HepG2 (cell line): ENCODE measurements at regions not wholly inside any gene's neighbourhood (a gene's known extent, or its start where the extent isn't known, plus 50 kb on each side); places are given as distances from the start of the nearest gene placed in this dataset.

ENCODE experiments used
- ATAC-seq: fragments of 200-7000 bp; cut with Tn5 transposase; 3 replicates; pipeline ENCODE4 v1.9.1; 2020; ENCODE audit warnings: mild to moderate bottlenecking, moderate library complexity
- BruUV-seq: library from RNA; stranded (reverse); fragments of 400-500 nt; replicated peaks from 2 replicates; lab custom pipeline; 2021; lab: Mats Ljungman, UMichigan
- CTCF ChIA-PET: fragments of 300-600 bp; formaldehyde crosslinking; extraction: SDS; loops from one replicate; lab custom pipeline; 2021; ENCODE audit warnings: low total read pairs, inconsistent platforms, low intra/inter-chr PET ratio; lab: Yijun Ruan, JAX
- POLR2A ChIA-PET: fragments of 350-600 bp; sonication (Branson Sonifier 250); formaldehyde crosslinking; loops from one replicate; lab custom pipeline; 2020; ENCODE audit warnings: antibody characterized with exemption, inconsistent platforms; lab: Yijun Ruan, JAX
- DNase-seq: peaks from one replicate; pipeline ENCODE4 v3.0.0-alpha.2; 2015; ENCODE audit warnings: low spot score
- FAIRE-seq: peaks from 3 replicates; lab custom pipeline; 2011; peaks lifted over from hg19 to GRCh38; lab: Jason Lieb, UNC
- H2AFZ ChIP-seq: one replicate; pipeline ENCODE4 v1.6.1; 2011; ENCODE audit warnings: low read length, inconsistent platforms
- H3K27ac ChIP-seq: fragments of 300-600 bp; 3 replicates; pipeline ENCODE4 v1.8.0; 2011; ENCODE audit warnings: mixed run types, mild to moderate bottlenecking, mixed read lengths, low read length, inconsistent platforms; ENCODE audit not compliant: insufficient read depth; ENCODE audit errors: extremely low read length
- H3K27me3 ChIP-seq, 2 experiments: fragments of 200-600 bp in 1 of 2; 2 replicates in 1 of 2; 3 replicates in 1 of 2; pipeline versions ENCODE4 v1.6.0 to v1.8.0; 2011; ENCODE audit warnings: low read length in 2 of 2, mild to moderate bottlenecking in 2 of 2, moderate library complexity in 2 of 2, inconsistent platforms in 1 of 2; ENCODE audit not compliant: insufficient read depth in 2 of 2, control insufficient read depth in 1 of 2
- H3K36me3 ChIP-seq, 2 experiments: fragments of 200-600 bp in 1 of 2; replicated peaks in 1 of 2; 2 replicates in 1 of 2; 3 replicates in 1 of 2; pipeline versions ENCODE4 v1.5.1 to v1.8.0; 2011; ENCODE audit warnings: low read length in 2 of 2, inconsistent platforms in 1 of 2; ENCODE audit not compliant: insufficient read depth in 2 of 2, control insufficient read depth in 1 of 2
- H3K4me1 ChIP-seq: 2 replicates; pipeline ENCODE4 v1.5.1; 2012; ENCODE audit warnings: low read length, inconsistent platforms; ENCODE audit not compliant: insufficient read depth
- H3K4me2 ChIP-seq: 2 replicates; pipeline ENCODE4 v1.6.0; 2011; ENCODE audit warnings: low read depth, low read length, inconsistent platforms
- H3K4me3 ChIP-seq, 3 experiments: fragments of 200-600 bp in 1 of 3; sonication (generic), shearing (Covaris generic) in 1 of 3; replicated peaks in 1 of 3; 2 replicates each; pipeline ENCODE4 v1.5.1; 2011 to 2016; ENCODE audit warnings: low read length in 3 of 3, inconsistent platforms in 2 of 3, low read depth in 2 of 3, mild to moderate bottlenecking in 2 of 3, control low read depth in 1 of 3, mixed read lengths in 1 of 3; ENCODE audit not compliant: insufficient read depth in 1 of 3
- H3K79me2 ChIP-seq: one replicate; pipeline ENCODE4 v1.6.1; 2011; ENCODE audit warnings: low read length, inconsistent platforms; ENCODE audit not compliant: insufficient read depth
- H3K9ac ChIP-seq: 2 replicates; pipeline ENCODE4 v1.6.0; 2011; ENCODE audit warnings: mild to moderate bottlenecking, low read depth, low read length, inconsistent platforms; ENCODE audit not compliant: insufficient read depth
- H3K9me3 ChIP-seq: 2 replicates; pipeline ENCODE4 v1.5.1; 2012; ENCODE audit warnings: mild to moderate bottlenecking, low read length
- H4K20me1 ChIP-seq: 2 replicates; pipeline ENCODE4 v1.6.0; 2011; ENCODE audit warnings: inconsistent platforms, mild to moderate bottlenecking, low read length, moderate library complexity; ENCODE audit not compliant: insufficient read depth
- SKIL ChIP-seq: sonication (generic); formaldehyde crosslinking; IDR thresholded peaks from 2 replicates; pipeline ENCODE4 v1.8.0; 2022; ENCODE audit warnings: missing genetic modification reagents, mild to moderate bottlenecking, moderate library complexity, borderline replicate concordance
- SOX6 ChIP-seq, 2 experiments: fragments of 450-650 bp in 1 of 2; sonication (generic) in 1 of 2; formaldehyde crosslinking in 1 of 2; IDR thresholded peaks; 2 replicates each; pipeline versions ENCODE4 v1.4.0 to v1.6.1; 2017 to 2020; ENCODE audit warnings: antibody characterized with exemption in 1 of 2, mild to moderate bottlenecking in 1 of 2, missing genetic modification reagents in 1 of 2
- ZNF292 ChIP-seq: sonication (generic); formaldehyde crosslinking; IDR thresholded peaks from 2 replicates; pipeline ENCODE4 v1.8.1; 2022; ENCODE audit warnings: mild to moderate bottlenecking, low read depth, missing genetic modification reagents, borderline replicate concordance
- WGBS: methylation state at CpG from one replicate; pipeline ENCODE4 v1.1.6; 2017; ENCODE audit warnings: low lambda C conversion rate; 5-methylcytosine and 5-hydroxymethylcytosine counted together
- in situ Hi-C: cut with HindIII; loops from 2 replicates; pipeline ENCODE4 v1.10.0; 2017; ENCODE audit warnings: low pct_unique_long_range_greater_than_20kb; ENCODE audit not compliant: extremely low pct_ligation_motif_present
- intact Hi-C: fragments of 100-400 bp; cut with micrococcal nuclease; formaldehyde crosslinking; loops from one replicate; pipeline ENCODE4 v1.10.0; 2022; ENCODE audit not compliant: unreplicated experiment
- TF ChIP-seq, protein P1 (sequence below): sonication (generic); formaldehyde crosslinking; IDR thresholded peaks from 2 replicates; pipeline ENCODE4 v1.8.1; 2022; ENCODE audit warnings: mild to moderate bottlenecking, missing genetic modification reagents

GRCh38 chr3:146865175-146865755 is 260.1 kb upstream of the PLSCR5 start:
- H2AFZ ChIP-seq: no peak overlapping the region
- H3K4me3 ChIP-seq: no peak overlapping the region
- WGBS: 6% methylated on average over 7 of the region's 7 CpGs
- intact Hi-C loops: no loop called here
- no peaks in the 10 kb centered on the region for H3K27me3 ChIP-seq
- H3K4me1 ChIP-seq: no peaks in the 10 kb centered on the region
- ATAC-seq: no peak
- TF ChIP-seq, protein P1, sequence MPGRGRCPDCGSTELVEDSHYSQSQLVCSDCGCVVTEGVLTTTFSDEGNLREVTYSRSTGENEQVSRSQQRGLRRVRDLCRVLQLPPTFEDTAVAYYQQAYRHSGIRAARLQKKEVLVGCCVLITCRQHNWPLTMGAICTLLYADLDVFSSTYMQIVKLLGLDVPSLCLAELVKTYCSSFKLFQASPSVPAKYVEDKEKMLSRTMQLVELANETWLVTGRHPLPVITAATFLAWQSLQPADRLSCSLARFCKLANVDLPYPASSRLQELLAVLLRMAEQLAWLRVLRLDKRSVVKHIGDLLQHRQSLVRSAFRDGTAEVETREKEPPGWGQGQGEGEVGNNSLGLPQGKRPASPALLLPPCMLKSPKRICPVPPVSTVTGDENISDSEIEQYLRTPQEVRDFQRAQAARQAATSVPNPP (CRISPR knock-in tag): no peak
- no peak for TF ChIP-seq SOX6 (IDR thresholded peaks at IDR 0.05)
- TF ChIP-seq SOX6 (CRISPR knock-in tag; IDR thresholded peaks at IDR 0.05): no peak
- TF ChIP-seq SKIL: no peak
- no peak for TF ChIP-seq ZNF292 (CRISPR knock-in tag)
- TF ChIP-seq, all 625 proteins: peak for 0
- no peaks in the 10 kb centered on the region for H3K79me2 ChIP-seq
- H3K9me3 ChIP-seq: no peaks in the 10 kb centered on the region
- H3K36me3 ChIP-seq: no peaks in the 10 kb centered on the region
- DNase-seq (no peak), FAIRE-seq (no peak)
- no peak overlapping the region for H3K4me2 ChIP-seq
- H4K20me1 ChIP-seq: no peaks in the 10 kb centered on the region
- no TSS peak for BruUV-seq
- ChIA-PET POLR2A (no interaction called here), CTCF (no interaction called here)
- no peak overlapping the region for H3K27ac ChIP-seq
- no peak overlapping the region for H3K9ac ChIP-seq
- in situ Hi-C loops: no loop called here
